Stimulated activated CD8-positive, alpha-beta memory T cell treated with anti-CD3 and anti-CD28 coated beads, Interleukin-15, amount 100 ng/mL, for 48 hours (primary cell): ENCODE measurements at regions not wholly inside any gene's neighbourhood (a gene's known extent, or its start where the extent isn't known, plus 50 kb on each side); places are given as distances from the start of the nearest gene placed in this dataset.

ENCODE experiments used
- DNase-seq, 2 donors: peaks; one replicate each; pipeline ENCODE4 v3.0.0-alpha.2; 2020; ENCODE audit warnings: low read depth in 2 of 2

DNA sequence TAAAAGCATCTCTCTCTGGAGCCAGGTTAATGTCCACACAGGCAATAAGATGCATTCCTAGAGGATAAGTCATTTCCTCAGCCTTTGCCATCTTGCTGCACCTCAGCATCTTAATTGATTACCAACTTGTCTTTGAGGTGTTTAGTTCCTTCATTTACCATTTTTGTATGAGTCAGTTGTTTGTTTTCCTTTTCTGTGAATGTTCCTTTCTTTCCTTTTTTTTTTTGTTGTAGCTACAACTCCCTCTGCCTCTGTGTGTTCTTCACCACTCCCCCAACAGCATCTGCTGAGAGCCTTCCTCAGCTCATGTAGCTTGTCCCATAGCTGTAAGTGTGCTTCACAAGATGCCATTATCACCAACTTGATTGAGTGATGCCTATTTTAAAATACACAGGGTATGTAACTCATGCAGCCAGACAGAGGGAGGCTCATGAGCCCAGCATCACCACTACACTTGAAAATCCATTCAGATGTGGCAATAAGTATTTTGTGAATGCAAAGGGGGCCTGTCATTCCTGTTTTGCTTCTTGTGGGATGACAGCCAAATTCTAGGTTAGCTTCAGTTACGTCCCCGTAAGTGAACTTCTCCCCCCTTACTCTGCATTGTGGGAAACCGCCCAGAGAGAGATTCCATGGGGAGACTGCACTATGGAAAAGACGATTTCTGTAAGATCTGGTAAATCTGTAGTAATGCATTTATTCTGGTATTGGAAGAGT, 315.9 kb upstream of the ZEB2 start:
- DNase-seq, result no peak

- no peak for DNase-seq
Measured at GRCh38 chr2:144834998-144835633, 315.2 kb upstream of the ZEB2 start.

DNA sequence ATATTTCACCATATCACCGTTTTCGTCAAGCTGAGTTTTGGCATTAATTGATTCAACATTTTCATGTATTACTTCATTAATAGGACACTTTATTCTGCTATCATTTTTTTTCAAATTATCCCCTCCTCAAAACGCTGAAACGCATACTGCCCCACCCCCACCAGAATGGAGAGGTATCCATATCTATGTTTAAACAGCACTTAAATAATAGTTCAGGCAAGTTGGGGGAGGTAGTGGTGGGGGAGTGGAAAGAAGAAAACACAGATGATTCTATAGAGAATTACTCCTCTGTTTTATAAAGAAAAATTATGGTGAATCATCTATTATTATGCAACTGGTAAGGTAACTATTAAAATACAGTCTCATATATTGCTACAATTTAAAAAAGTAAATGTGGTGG, 314.4 kb upstream of the ZEB2 start:
- DNase-seq, result no peak

- no peak for DNase-seq
Measured at GRCh38 chr2:144833075-144833637, 313.2 kb upstream of the ZEB2 start.

- DNase-seq, result no peak
Measured at GRCh38 chr2:144832048-144832447, 312.1 kb upstream of the ZEB2 start.

GRCh38 chr2:144830543-144830942, 310.6 kb upstream of the ZEB2 start:
- DNase-seq, result no peak

DNA sequence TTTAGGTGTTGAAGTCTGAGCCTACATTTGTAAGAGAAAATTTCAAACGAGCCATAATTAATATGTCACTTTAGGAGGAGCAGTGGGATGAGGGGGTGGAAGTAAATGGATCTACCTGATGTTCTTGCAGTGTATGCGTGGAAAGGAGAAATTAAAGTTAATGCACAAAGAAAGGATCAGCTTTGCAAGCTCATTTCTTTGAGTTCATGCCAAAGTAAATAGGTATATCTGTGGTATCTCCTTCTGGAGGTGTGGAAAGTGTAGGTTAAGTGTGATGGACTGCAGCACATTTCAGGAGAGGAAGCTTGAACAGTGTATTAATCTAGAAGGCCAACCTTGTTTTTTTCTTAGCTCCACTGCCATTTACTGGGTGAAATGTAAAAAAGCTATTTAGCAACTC, 307.5 kb upstream of the ZEB2 start:
- no peak for DNase-seq

- DNase-seq, result no peak
Measured at GRCh38 chr2:144826105-144826504, 306.2 kb upstream of the ZEB2 start.

- DNase-seq, result no peak
Measured at GRCh38 chr2:144825331-144826020, 305.6 kb upstream of the ZEB2 start.

DNA sequence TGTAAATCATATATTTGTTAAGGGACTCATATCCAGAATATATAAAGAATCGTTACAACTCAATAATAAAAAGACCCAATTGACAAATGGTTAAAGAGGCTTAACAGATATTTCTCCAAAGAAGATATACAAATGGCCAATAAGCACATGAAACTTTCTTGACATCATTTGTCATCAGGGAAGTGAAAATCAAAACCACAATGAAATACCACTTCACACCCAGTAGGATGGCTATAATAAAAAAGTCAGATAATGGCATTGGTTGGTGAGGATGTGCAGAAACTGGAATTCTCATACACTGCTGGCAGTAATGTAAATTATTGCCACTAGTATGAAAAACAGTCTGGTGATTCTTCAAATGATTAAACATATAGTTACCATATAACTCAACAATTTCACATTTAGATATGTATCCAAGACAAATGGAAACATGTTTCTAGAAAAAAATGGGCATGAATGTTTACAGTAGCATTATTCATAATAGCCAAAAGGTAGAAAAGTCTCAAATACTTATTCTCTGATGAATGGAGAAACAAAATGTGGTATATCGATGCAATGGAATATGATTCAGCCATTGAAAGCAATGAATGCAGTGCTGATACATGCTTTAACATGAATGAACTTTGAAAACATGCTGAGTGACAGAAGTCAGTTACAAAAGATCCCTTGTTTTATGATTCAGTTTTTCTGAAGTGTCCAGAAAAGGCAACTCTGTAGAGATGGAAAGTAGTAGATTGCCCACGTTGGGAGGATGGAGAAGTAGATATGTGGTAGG, 304.6 kb upstream of the ZEB2 start:
- no peak for DNase-seq

- no peak for DNase-seq
Measured at GRCh38 chr2:144822966-144823365, 303.0 kb upstream of the ZEB2 start.

DNA sequence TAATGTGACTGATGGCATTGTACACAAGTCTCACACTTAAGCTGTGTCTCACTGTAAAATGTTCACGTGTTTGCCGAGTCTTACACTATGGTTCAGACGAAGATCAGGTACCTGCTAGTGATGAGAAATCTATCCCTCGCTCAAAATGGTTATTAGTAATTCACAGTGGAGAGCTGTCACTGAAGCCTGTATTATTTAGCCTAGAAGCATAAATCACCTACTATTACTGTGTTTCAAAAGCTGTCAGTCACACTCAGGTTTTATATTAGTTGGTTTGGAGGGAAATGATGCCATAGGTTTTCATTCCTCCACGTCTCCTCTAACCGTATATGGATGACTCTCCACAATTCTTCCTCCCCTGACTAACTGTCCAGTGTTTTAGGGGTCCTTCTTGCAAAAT, 292.4 kb upstream of the ZEB2 start:
- DNase-seq, result no peak

- no peak for DNase-seq
Measured at GRCh38 chr2:144801766-144802165, 281.8 kb upstream of the ZEB2 start.

GRCh38 chr2:144801325-144801724, 281.4 kb upstream of the ZEB2 start:
- no peak for DNase-seq

- no peak for DNase-seq
Measured at GRCh38 chr2:144798989-144799388, 279.1 kb upstream of the ZEB2 start.

DNA sequence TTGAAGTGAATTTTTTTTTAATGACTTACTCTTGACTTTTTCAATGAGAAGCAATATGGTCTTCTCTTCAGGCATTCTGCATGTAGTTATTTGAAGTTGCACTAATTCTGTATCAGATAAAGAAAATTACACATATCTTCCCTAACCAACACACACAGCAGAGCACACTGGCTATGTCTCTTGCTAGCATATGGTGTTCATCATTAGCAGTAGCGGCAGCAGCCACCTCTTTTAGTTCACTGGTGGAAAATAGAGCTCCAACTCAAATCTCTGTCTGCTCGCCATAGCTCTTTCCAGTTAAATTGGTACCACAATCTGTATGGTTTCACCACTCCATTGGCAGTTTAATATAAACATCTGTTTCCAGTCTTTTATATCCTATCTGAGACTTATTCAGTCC, 278.1 kb upstream of the ZEB2 start:
- no peak for DNase-seq

- DNase-seq, result no peak
Measured at GRCh38 chr2:144796936-144797335, 277.0 kb upstream of the ZEB2 start.

GRCh38 chr2:144796164-144796563, 276.2 kb upstream of the ZEB2 start:
- no peak for DNase-seq

DNA sequence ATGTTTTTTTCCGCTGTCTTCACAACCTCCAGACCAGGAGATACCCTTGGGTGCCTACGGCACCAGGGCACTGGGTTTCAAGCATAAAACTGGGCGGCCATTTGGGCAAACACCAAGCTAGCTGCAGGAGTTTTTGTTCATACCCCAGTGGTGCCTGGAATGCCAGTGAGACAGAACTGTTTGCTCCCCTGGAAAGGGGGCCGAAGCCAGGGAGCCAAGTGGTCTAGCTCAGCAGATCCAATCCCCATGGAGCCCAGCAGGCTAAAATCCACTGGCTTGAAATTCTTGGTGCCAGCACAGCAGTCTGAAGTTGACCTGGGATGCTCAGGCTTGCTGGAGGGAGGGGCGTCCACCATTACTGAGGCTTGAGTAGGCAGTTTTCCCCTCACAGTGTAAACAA, 265.3 kb upstream of the ZEB2 start:
- DNase-seq, result no peak

- no peak for DNase-seq
Measured at GRCh38 chr2:144780983-144781382, 261.1 kb upstream of the ZEB2 start.

DNA sequence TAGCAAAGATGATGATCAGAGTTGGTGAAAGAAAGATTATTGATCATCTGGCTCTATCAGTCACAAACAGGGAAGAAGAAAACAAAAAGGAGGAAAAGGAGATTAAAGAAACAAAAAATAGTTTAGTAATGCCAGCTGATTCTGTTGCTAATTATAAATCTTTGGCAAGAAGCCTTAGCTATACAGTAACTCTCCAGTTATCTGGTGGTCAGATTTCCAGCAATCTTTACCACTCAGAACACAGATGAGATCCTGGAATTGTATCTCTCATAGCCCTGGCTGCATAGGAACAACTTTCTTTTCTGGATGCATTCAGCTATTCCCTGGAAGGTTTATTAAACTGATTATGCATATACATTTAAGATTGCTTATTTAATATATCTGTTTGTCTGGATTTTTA, 256.8 kb upstream of the ZEB2 start:
- no peak for DNase-seq

GRCh38 chr2:144774809-144775208, 254.9 kb upstream of the ZEB2 start:
- DNase-seq, result no peak
